ENCODE measurements at regions not wholly inside any gene's neighbourhood (a gene's known extent, or its start where the extent isn't known, plus 50 kb on each side); places are given as distances from the start of the nearest gene placed in this dataset.
"Not testable (repeated sequence)": the region's sequence is repeated elsewhere in the genome, so short reads cannot be mapped to it uniquely, and the experiment has no call there.

DNA sequence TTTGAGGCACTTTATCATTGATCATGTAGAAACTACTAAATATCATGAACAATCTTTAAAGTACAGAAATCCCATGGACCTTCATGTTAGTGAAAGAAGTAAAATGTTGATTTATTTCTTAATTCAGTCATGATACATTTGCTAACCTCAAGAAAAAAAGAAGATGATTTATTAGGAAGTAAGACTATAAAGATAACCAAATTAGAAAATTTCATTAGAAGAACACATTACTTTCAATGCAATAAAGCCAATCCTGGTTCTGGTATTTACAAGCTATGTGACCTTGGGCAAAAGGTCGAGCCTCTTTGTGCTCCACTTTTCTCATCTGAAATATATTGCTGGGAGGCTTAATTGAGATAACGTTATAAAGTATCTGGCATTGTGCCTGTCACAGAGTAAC, 365.0 kb downstream of the KIF20B start:
- Histone ChIP-seq H3K27me3 (no peaks in the 10 kb centered on the region), H3K4me3 (no peak overlapping the region), H3K27ac (no peak overlapping the region), H3K36me3 (no peaks in the 10 kb centered on the region), H3K9me3 (no peaks in the 10 kb centered on the region), H3K4me1 (no peaks in the 10 kb centered on the region)
- intact Hi-C loops (cut with DNase I) = no loop called here
- no peak for DNase-seq
- 62% methylated on average over 2 of the region's 2 CpGs for WGBS, 2 donors
- TF ChIP-seq, protein P1, sequence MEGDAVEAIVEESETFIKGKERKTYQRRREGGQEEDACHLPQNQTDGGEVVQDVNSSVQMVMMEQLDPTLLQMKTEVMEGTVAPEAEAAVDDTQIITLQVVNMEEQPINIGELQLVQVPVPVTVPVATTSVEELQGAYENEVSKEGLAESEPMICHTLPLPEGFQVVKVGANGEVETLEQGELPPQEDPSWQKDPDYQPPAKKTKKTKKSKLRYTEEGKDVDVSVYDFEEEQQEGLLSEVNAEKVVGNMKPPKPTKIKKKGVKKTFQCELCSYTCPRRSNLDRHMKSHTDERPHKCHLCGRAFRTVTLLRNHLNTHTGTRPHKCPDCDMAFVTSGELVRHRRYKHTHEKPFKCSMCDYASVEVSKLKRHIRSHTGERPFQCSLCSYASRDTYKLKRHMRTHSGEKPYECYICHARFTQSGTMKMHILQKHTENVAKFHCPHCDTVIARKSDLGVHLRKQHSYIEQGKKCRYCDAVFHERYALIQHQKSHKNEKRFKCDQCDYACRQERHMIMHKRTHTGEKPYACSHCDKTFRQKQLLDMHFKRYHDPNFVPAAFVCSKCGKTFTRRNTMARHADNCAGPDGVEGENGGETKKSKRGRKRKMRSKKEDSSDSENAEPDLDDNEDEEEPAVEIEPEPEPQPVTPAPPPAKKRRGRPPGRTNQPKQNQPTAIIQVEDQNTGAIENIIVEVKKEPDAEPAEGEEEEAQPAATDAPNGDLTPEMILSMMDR (IDR thresholded peaks at IDR 0.05) = no peak
- no peak for TF ChIP-seq POLR2A (IDR thresholded peaks at IDR 0.05)

DNA sequence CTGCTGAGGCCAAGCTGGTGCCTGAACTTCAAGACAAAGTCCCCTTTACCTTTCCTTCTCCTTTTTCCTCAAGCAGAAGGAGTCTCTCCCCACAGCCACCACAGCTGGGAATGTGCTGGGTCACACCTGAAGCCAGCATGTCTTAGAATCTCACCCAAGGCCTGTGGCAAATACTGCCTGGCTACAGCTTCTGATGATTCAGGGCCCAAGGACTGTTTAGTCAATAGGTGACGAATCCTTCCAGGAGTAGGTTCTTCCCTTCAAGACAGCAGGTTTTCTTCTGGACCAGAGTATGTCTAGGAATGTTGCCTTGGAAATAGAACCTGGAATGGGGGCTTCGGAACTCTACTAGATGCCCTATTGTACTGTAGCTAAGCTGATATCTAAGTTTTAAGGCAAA, 374.6 kb downstream of the KIF20B start:
- Histone ChIP-seq H3K9me3 (no peaks in the 10 kb centered on the region), H3K4me3 (no peak overlapping the region), H3K36me3 (no peaks in the 10 kb centered on the region), H3K27me3 (no peaks in the 10 kb centered on the region), H3K4me1 (no peaks in the 10 kb centered on the region), H3K27ac (no peak overlapping the region)
- intact Hi-C loops (cut with DNase I) = no loop called here
- 86 to 100% methylated on average over 1 to 2 of the region's 2 CpGs for WGBS, 2 donors
- TF ChIP-seq POLR2A (IDR thresholded peaks at IDR 0.05) = no peak
- DNase-seq = no peak

DNA sequence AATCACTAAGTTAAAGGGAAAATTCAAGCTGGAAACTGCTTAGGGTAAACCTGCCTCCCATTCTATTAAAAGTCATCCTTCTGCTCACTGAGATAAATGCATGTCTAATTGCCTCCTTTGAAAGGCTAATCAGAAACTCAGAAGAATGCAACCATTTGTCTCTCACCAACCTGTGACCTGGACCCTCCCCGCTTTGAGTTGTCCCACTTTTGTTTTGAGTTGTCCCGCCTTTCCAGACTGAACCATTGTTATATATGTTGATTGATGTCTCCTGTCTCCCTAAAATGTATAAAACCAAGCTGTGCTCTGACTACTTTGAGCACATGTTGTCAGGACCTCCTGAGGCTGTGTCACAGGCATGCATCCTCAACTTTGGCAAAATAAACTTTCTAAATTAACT, 378.4 kb downstream of the KIF20B start:
- H3K27me3 ChIP-seq = no peaks in the 10 kb centered on the region
- H3K4me1 ChIP-seq = no peaks in the 10 kb centered on the region
- no peaks in the 10 kb centered on the region for H3K9me3 ChIP-seq
- TF ChIP-seq, protein P1 (IDR thresholded peaks at IDR 0.05) = no peak
- TF ChIP-seq POLR2A (IDR thresholded peaks at IDR 0.05) = no peak
- 77 to 84% methylated on average over 2 of the region's 2 CpGs for WGBS, 2 donors
- intact Hi-C loops (cut with DNase I) = no loop called here
- no peak overlapping the region for H3K4me3 ChIP-seq
- H3K27ac ChIP-seq = no peak overlapping the region
- no peaks in the 10 kb centered on the region for H3K36me3 ChIP-seq
- DNase-seq = no peak

- H3K27me3 ChIP-seq; H3K27ac ChIP-seq; H3K4me3 ChIP-seq; intact Hi-C loops (cut with DNase I); H3K9me3 ChIP-seq; DNase-seq; H3K36me3 ChIP-seq; H3K4me1 ChIP-seq: not testable (repeated sequence)
- WGBS, 2 donors = 62 to 88% methylated on average over 2 of the region's 2 CpGs
Observed at GRCh38 chr10:90086606-90087190, 385.3 kb downstream of the KIF20B start.

GRCh38 chr10:90087197-90088023, 386.0 kb downstream of the KIF20B start:
- Histone ChIP-seq H3K27me3 (no peaks in the 10 kb centered on the region), H3K4me1 (no peaks in the 10 kb centered on the region), H3K27ac (no peak overlapping the region), H3K4me3 (no peak overlapping the region), H3K36me3 (no peaks in the 10 kb centered on the region), H3K9me3 (no peaks in the 10 kb centered on the region)
- intact Hi-C loops (cut with DNase I) = no loop called here
- no peak for TF ChIP-seq POLR2A (IDR thresholded peaks at IDR 0.05)
- TF ChIP-seq, protein P1 (IDR thresholded peaks at IDR 0.05) = no peak
- 18 to 41% methylated on average over 2 of the region's 2 CpGs for WGBS, 2 donors
- no peak for DNase-seq

DNA sequence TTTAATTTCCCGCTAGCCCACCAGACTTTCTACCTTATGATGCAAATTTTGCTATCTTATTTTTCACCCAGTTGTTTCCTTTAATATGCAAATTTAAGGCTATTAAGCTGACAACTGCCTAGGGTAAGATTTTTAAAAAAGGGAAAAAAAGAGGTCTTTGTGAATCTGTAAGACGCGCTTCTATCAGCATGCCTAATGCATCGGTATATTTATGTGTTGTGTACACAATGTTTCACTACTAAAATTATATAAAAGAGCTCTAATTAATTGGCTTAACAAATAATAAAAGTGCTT, 386.6 kb downstream of the KIF20B start:
- no peaks in the 10 kb centered on the region for H3K27me3 ChIP-seq
- H3K27ac ChIP-seq = no peak overlapping the region
- 89 to 93% methylated on average over 4 of the region's 4 CpGs for WGBS, 2 donors
- intact Hi-C loops (cut with DNase I) = no loop called here
- no peak for TF ChIP-seq POLR2A (IDR thresholded peaks at IDR 0.05)
- TF ChIP-seq, protein P1 (IDR thresholded peaks at IDR 0.05) = no peak
- no peaks in the 10 kb centered on the region for H3K36me3 ChIP-seq
- no peak overlapping the region for H3K4me3 ChIP-seq
- H3K4me1 ChIP-seq = no peaks in the 10 kb centered on the region
- DNase-seq = no peak
- no peaks in the 10 kb centered on the region for H3K9me3 ChIP-seq
